ENCODE measurements at regions not wholly inside any gene's neighbourhood (a gene's known extent, or its start where the extent isn't known, plus 50 kb on each side); places are given as distances from the start of the nearest gene placed in this dataset.

DNA sequence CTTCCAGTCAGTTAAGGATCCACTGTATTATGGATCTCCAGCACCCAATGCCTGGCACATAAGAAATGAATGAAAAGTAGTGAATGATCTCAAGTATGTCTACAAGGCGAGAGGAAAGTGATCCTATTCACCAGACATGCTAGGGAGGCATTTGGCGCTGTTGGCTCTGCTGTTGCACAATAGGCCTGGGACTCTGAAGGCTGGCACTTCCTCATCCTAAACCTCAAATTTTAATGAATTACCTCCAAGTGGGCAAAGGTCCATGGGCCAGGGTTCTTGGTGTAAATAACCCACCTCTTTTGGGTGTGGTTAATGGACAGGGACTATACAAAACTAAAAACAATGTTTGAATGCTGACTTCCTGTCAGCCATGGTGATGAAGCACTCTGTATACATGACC is 173.4 kb upstream of the PZP start:
- TF ChIP-seq, protein P1, sequence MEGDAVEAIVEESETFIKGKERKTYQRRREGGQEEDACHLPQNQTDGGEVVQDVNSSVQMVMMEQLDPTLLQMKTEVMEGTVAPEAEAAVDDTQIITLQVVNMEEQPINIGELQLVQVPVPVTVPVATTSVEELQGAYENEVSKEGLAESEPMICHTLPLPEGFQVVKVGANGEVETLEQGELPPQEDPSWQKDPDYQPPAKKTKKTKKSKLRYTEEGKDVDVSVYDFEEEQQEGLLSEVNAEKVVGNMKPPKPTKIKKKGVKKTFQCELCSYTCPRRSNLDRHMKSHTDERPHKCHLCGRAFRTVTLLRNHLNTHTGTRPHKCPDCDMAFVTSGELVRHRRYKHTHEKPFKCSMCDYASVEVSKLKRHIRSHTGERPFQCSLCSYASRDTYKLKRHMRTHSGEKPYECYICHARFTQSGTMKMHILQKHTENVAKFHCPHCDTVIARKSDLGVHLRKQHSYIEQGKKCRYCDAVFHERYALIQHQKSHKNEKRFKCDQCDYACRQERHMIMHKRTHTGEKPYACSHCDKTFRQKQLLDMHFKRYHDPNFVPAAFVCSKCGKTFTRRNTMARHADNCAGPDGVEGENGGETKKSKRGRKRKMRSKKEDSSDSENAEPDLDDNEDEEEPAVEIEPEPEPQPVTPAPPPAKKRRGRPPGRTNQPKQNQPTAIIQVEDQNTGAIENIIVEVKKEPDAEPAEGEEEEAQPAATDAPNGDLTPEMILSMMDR (conservative IDR thresholded peaks at IDR 0.05), result no peak
- no peak for TF ChIP-seq EZH2 (IDR thresholded peaks at IDR 0.05; ENCODE audit: low read depth)
